ENCODE measurements at regions not wholly inside any gene's neighbourhood (a gene's known extent, or its start where the extent isn't known, plus 50 kb on each side); places are given as distances from the start of the nearest gene placed in this dataset.

GRCh38 chr6:23533311-23533710 is 592.7 kb upstream of the NRSN1 start:
- Mint-ChIP-seq H3K9me3 (ENCODE audit: unreplicated experiment) (peaks cover 4% of the 10 kb centered on the region), H3K27me3 (ENCODE audit: unreplicated experiment) (peaks cover 2% of the 10 kb centered on the region), H3K27ac (ENCODE audit: unreplicated experiment) (no peak overlapping the region), H3K4me3 (ENCODE audit: unreplicated experiment) (no peak overlapping the region), H3K36me3 (ENCODE audit: unreplicated experiment) (peaks cover 15% of the 10 kb centered on the region), H3K4me1 (ENCODE audit: low read depth, unreplicated experiment) (peaks cover 9% of the 10 kb centered on the region)
- no peak for DNase-seq
- TF ChIP-seq, protein P1, sequence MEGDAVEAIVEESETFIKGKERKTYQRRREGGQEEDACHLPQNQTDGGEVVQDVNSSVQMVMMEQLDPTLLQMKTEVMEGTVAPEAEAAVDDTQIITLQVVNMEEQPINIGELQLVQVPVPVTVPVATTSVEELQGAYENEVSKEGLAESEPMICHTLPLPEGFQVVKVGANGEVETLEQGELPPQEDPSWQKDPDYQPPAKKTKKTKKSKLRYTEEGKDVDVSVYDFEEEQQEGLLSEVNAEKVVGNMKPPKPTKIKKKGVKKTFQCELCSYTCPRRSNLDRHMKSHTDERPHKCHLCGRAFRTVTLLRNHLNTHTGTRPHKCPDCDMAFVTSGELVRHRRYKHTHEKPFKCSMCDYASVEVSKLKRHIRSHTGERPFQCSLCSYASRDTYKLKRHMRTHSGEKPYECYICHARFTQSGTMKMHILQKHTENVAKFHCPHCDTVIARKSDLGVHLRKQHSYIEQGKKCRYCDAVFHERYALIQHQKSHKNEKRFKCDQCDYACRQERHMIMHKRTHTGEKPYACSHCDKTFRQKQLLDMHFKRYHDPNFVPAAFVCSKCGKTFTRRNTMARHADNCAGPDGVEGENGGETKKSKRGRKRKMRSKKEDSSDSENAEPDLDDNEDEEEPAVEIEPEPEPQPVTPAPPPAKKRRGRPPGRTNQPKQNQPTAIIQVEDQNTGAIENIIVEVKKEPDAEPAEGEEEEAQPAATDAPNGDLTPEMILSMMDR (IDR thresholded peaks at IDR 0.05; ENCODE audit: partially characterized antibody, unreplicated experiment): no peak

DNA sequence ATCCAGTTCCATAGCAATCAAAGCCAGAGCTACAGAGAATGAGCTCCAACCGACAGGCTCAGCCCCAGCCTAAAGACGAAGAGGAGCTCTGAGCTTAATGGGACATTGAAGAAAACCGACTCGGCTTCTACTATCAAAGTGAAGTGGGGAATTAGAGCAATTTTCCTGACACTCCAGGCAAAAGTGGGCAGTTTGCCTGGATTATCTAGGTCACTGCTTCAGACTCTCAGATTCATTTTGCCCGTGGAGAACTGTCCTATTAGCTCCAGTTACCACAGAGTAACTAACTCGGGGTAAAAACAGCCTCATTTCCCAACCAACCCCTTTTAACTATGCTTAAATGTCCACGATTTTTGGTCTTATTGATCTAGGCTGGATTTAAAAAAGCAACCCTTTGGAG is 592.1 kb upstream of the NRSN1 start:
- TF ChIP-seq, protein P1 (IDR thresholded peaks at IDR 0.05; ENCODE audit: partially characterized antibody, unreplicated experiment): no peak
- no peak overlapping the region for H3K4me3 Mint-ChIP-seq (ENCODE audit: unreplicated experiment)
- no peak overlapping the region for H3K27ac Mint-ChIP-seq (ENCODE audit: unreplicated experiment)
- H3K4me1 Mint-ChIP-seq (ENCODE audit: low read depth, unreplicated experiment): peaks cover 9% of the 10 kb centered on the region
- H3K36me3 Mint-ChIP-seq (ENCODE audit: unreplicated experiment): peaks cover 13% of the 10 kb centered on the region
- peaks cover 4% of the 10 kb centered on the region for H3K9me3 Mint-ChIP-seq (ENCODE audit: unreplicated experiment)
- no peak for DNase-seq
- peaks cover 2% of the 10 kb centered on the region for H3K27me3 Mint-ChIP-seq (ENCODE audit: unreplicated experiment)

DNA sequence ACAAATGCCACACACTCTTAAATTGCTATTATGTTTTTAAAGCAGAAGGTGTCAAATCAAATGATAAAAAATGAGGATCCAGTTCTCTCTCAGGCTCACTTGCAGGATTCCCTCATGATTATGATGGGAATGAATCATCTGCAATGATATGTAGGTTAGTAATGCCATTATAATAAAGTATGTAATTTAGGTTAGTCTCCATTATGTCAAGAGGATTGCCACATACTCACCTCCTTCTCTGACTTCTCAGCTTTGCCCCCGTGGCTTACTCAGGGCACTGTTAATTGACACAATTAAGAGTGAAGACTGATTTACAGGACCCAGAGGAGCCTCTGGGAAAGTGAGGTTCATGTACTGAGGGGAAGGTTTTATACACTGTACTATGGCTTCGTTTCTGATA is 591.7 kb upstream of the NRSN1 start:
- H3K9me3 Mint-ChIP-seq (ENCODE audit: unreplicated experiment): peaks cover 4% of the 10 kb centered on the region
- no peak overlapping the region for H3K4me3 Mint-ChIP-seq (ENCODE audit: unreplicated experiment)
- peaks cover 2% of the 10 kb centered on the region for H3K27me3 Mint-ChIP-seq (ENCODE audit: unreplicated experiment)
- TF ChIP-seq, protein P1 (IDR thresholded peaks at IDR 0.05; ENCODE audit: partially characterized antibody, unreplicated experiment): no peak
- peaks cover 9% of the 10 kb centered on the region for H3K4me1 Mint-ChIP-seq (ENCODE audit: low read depth, unreplicated experiment)
- no peak for DNase-seq
- no peak overlapping the region for H3K27ac Mint-ChIP-seq (ENCODE audit: unreplicated experiment)
- H3K36me3 Mint-ChIP-seq (ENCODE audit: unreplicated experiment): peaks cover 9% of the 10 kb centered on the region

GRCh38 chr6:23535101-23535500 is 590.9 kb upstream of the NRSN1 start:
- peaks cover 3% of the 10 kb centered on the region for H3K9me3 Mint-ChIP-seq (ENCODE audit: unreplicated experiment)
- peaks cover 2% of the 10 kb centered on the region for H3K27me3 Mint-ChIP-seq (ENCODE audit: unreplicated experiment)
- no peak overlapping the region for H3K27ac Mint-ChIP-seq (ENCODE audit: unreplicated experiment)
- peaks cover 7% of the 10 kb centered on the region for H3K36me3 Mint-ChIP-seq (ENCODE audit: unreplicated experiment)
- H3K4me1 Mint-ChIP-seq (ENCODE audit: low read depth, unreplicated experiment): peaks cover 9% of the 10 kb centered on the region
- TF ChIP-seq, protein P1 (IDR thresholded peaks at IDR 0.05; ENCODE audit: partially characterized antibody, unreplicated experiment): no peak
- no peak overlapping the region for H3K4me3 Mint-ChIP-seq (ENCODE audit: unreplicated experiment)
- DNase-seq: no peak

GRCh38 chr6:23537828-23538227 is 588.2 kb upstream of the NRSN1 start:
- peaks cover 4% of the 10 kb centered on the region for H3K36me3 Mint-ChIP-seq (ENCODE audit: unreplicated experiment)
- DNase-seq: no peak
- TF ChIP-seq, protein P1 (IDR thresholded peaks at IDR 0.05; ENCODE audit: partially characterized antibody, unreplicated experiment): no peak
- peaks cover 4% of the 10 kb centered on the region for H3K9me3 Mint-ChIP-seq (ENCODE audit: unreplicated experiment)
- H3K4me1 Mint-ChIP-seq (ENCODE audit: low read depth, unreplicated experiment): peaks cover 7% of the 10 kb centered on the region
- H3K27ac Mint-ChIP-seq (ENCODE audit: unreplicated experiment): no peak overlapping the region
- H3K4me3 Mint-ChIP-seq (ENCODE audit: unreplicated experiment): no peak overlapping the region
- H3K27me3 Mint-ChIP-seq (ENCODE audit: unreplicated experiment): peaks cover 2% of the 10 kb centered on the region
